NCI-H2107 treated with DMSO at 0.1 percent for 48 hours (cell line): ENCODE measurements at regions not wholly inside any gene's neighbourhood (a gene's known extent, or its start where the extent isn't known, plus 50 kb on each side); places are given as distances from the start of the nearest gene placed in this dataset.
"Not testable (repeated sequence)": the region's sequence is repeated elsewhere in the genome, so short reads cannot be mapped to it uniquely, and the experiment has no call there.

Source experiments
- DNase-seq: peaks from one replicate; lab custom pipeline; 2025; ENCODE audit not compliant: unreplicated experiment; lab: John Stamatoyannopoulos, UW

GRCh38 chr14:22344209-22344608, 244.8 kb downstream of the DAD1 start:
- not testable (repeated sequence) for DNase-seq

DNA sequence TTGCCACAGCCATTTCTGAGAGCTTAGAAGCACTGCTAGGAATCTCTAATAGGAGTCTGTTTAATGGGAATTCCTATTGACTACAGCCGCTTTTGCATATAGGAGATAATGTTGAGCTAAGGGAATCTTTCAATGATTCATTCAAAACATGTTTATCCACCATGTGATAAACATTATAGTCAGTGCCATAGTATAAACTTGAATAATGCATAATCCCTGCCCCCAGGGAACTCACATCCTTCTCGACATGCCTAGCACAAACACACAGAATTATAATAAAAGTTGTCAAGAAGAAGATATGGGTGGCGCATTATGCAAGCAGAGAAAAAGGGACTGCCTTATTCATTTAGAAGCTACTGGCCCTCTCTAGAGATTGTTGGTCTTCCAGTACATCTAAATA, 248.0 kb downstream of the DAD1 start:
- DNase-seq = no peak

GRCh38 chr14:22338917-22339715, 249.9 kb downstream of the DAD1 start:
- no peak for DNase-seq

DNA sequence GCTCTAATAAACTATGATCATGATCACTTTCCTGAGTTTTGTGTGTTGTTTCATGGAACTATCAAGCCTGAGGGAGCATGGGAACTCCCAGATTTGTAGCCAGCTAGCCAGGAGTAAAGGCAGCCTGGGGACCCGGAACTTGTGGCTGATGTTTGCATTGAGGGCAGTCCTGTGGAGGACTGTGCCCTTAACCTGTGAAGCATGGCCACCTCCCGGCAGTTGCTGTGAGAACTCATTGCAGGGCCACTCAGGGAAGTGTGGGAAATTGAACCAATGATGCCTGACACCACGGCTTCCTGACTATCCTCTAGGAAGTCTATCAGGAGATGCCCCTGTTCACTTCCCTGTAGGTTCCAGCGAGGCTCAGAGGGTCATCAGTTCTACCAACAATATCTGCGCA, 250.6 kb downstream of the DAD1 start:
- DNase-seq = no peak

DNA sequence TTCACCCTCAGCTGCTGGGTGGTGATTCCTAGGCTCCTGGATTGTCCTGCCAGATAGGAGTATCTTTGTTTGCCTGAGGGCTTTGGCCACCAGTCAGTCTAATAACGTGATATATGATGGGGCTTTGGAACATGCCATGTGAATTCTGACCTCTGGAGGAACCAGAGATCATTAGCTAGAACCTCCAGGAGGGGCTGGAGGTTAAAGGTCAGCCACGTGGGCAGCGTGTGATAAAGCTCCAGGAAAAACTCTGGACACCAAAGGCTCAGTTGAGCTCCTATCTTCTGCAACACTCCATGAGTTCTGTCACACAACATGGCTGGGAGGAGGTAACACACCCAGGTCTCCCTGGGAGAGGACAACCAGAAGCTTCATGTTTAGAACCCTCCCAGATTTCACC, 251.1 kb downstream of the DAD1 start:
- no peak for DNase-seq

DNA sequence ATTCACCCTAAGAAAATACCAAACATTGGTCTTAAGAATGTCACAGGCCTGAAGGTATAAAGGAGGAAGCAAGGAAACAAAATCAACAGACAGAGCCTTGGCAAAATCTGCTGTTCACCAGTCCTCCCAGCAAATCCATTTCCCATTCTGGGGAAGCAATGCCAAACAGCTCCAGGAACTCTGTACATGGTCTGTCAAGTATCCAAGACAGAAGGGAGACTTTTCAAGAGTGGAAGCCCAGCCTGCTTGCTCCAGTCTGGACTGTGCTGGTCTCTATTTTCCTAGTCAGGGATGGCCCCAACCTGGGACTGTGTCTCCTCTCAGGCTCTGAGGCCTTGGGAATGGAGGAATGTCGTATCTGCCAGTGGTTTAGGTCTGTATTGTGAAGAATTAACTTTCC, 251.5 kb downstream of the DAD1 start:
- DNase-seq = no peak

DNA sequence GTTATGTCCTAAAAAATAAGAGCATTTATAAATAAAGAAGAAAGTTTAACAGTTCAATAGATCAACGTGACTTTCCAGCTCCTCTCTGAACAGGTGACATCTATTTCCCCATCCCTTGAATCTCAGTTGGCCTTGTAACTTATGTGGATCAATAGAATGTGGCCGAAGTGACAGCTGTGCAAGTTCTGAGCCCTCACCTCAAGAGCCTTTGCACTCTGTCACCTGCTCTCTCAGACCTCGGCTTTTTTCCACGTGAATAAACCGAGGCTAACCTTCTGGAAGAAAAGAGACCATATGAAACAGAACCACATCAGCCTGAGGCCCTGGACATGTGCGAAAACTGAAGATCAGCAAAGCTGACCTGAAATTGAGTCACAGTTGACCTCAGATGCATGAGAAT, 253.0 kb downstream of the DAD1 start:
- no peak for DNase-seq

DNA sequence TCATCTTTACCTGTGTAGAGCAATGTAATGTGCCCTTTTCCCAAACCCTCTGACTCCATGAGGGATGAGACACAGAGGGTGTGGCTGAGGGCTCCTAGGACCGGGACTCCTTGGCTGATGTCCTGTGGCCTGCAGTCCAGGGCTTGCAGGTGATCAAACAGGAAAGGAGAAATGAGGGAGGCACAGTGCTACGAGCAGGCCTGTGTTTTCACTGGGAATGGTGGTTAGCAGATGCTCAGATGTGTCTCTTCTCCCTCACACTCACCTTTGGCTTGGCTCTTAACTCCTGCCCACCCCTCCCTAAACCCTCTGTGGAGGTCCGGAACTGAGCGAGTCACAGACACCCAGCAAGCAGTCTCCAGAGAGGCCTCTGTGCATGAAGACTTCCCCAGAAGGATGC, 254.4 kb downstream of the DAD1 start:
- no peak for DNase-seq

DNA sequence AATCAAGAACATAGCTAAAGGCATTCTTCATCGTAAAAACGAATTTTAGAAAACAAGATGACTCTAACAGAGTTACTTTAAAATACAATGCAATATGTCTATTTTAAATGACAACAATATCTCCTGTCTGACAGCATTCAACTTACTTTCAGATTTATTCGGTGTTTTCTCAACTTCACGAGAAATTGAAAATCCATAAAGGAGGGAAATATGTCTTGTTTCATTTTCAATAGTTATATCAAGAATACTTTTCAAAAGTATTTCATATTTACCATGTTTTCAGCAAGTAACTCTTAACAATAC, 254.8 kb downstream of the DAD1 start:
- DNase-seq = no peak

GRCh38 chr14:22333422-22334274, 255.4 kb downstream of the DAD1 start:
- no peak for DNase-seq

DNA sequence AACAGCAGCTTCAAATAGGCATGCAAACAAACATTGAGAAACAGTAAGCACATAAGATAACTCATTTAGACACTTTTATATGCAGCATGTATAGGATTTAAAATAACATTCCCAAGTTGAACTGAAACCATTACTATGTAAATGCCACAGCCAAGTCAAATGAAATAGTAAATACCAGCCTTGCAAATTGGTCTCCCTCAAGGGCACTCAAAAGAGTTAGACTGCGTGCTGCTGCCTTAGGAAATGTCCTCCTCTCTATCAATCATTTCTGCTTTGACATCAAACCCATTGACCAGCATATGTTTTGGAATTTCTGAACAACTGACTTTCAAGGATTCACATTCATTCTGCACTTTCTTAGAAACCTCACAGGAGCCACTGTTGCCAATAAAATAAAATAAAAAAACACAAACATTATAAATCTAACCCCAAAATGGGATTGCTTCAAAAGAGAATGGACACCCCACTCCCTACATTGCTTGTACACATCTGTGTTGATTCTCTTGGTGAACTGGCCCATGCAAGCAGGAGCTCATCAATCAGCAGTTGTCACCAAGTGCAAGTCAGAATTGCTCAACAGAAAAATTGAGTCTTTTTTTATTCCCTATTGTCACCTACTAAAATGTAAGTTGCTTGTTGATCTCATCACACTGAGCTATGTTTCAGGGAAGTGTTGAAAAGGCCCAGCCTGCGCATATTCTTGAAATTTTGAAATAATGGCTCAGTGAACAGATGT, 256.2 kb downstream of the DAD1 start:
- no peak for DNase-seq

DNA sequence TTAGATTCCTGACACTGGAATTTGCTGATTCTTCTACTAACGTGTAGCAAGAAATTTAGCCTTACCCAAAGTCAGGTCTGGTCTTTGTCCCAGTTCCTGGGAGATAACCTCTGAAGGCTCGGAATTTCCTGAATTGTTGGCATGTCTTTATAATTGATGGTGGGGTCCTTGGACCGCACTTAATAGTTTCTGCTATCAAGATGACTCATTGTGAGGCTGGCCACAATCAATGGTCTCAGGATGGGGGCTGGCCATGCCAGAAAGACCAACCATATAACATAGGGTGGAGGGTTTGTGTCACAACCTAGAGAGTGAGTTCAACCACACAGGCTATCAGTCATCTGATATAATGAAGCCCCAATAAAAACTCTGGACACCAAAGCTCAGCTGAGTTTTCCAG, 259.7 kb downstream of the DAD1 start:
- no peak for DNase-seq

DNA sequence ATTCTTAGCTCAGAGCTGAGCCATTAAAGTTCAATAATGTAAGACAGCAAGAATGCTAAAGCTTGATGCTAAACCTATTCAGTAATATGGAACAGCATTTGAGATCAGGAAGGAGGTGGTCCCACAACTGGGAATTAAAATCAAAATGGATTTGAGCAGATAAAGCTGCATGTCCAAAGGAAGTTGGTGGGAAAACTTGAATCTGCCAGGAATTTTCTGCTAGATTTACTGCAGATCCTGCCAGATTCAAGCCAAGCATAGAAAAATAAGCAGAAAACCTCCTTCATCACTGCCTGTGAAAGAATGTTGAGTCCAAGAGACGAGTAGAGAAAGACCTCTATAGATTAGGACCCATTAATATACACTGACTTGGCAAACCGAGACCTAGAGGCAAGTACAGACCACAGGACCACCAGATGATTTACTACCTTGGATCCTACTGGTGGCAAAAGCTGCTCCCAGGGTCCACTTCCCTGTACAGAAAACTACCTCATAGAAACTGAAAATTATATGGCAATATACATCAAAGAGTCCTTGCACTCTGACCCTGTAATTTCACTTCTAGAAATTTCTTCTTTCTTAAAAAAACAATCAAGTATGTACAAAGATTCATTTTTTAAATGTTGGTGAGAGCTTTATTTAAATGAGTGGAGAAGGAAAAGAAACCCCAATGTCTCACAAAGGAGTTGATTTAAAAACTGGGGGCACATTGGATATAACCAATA, 263.2 kb downstream of the DAD1 start:
- DNase-seq = no peak

GRCh38 chr14:22320362-22320750, 268.7 kb downstream of the DAD1 start:
- DNase-seq = no peak

DNA sequence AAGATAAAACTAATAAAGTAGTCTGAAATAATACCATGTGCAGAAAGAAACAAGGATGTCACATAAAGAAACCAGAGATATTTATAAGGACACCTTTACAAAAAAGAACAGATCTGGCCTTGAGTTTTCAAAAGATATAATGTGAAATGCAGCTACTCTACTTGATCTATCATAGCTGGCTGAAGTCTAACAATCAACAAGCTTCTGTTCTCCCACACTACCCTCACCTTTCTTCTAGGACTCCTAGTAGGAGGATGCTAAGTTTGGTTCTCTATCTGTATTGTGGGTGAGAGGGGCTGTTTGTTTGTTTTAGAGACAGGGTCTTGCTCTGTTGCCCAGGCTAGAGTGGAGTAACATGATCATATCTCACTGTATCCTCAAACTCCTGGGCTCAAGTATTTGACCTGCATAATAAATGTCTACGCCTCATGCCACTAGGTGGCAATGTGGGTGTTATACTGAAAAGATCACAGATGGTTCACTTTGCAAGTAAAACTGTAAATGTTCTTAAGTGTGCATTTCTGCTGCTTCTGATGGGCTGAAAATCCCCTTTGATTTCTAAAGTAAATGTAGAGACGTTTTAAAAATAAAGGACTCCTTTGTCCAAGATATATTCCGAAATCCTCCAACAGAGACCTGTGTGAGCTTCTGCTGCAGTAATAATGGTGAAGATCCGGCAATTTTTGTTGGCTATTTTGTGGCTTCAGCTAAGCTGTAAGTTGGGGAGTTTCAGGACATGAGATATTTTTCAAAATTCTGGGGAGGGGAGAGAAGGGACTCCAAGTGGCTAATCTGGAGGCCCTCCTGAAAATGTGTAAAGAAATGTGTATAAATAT, 269.3 kb downstream of the DAD1 start:
- DNase-seq = peak; percentile 19

- no peak for DNase-seq
Observed at GRCh38 chr14:22318951-22319350, 270.1 kb downstream of the DAD1 start.

DNA sequence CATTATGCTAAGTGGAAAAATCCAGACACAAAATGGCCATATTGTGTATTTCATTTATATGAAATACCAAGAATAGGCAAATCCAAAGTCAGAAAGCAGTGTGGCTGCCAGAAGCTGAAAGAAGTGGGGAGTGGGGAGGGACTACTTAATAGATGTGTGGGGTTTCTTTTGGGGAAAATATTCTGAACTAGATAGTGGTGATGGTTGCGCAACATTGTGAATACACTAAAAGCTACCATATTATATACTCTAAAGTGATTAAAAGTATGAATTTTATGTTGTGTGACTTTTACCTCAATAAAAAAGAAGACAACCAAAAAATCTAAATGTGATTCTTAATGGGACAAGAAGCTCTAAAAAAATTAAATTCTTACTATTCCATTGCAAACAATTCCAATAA, 272.6 kb downstream of the DAD1 start:
- no peak for DNase-seq

DNA sequence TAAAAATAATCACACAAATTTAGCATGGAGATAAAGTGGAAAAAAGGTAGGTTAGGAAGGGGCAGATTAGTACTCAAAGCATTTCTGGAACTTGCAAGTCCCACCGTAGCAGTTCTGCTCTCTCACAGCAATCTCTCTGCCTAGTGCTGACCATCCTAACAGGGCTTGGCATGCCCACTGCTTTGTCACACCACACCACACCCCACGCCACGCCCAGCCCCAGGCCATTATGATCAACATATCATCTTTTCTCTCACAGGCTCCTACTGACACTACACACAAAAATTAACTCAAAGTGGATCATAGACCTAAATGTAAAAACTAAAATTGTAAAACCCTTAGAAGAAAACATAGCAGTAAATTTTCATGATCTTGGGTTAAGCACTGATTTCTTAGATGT, 273.7 kb downstream of the DAD1 start:
- DNase-seq = no peak

DNA sequence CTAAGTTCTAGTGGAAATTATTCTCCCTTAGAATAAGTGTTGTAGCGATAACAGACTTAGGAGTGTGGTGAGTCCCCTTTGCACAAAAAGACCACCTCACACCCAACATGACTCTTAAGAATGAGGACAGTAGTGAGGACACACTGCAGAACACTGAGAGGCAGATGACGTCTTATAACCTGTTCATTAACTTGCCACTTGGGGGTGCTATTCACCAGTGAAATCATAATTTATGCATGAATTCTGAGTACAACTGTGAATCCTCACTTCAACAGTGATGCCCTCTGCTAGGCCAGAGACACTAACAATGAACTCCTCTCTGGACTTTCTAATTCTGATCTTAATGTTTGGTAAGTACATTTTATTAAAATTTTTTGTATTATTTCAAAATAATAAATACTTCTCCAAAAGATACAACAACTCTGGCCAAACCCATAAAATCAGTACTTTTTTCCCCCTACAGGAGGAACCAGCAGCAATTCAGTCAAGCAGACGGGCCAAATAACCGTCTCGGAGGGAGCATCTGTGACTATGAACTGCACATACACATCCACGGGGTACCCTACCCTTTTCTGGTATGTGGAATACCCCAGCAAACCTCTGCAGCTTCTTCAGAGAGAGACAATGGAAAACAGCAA, 274.7 kb downstream of the DAD1 start:
- DNase-seq = peak; percentile 25
